WTC11 (cell line): ENCODE measurements at regions not wholly inside any gene's neighbourhood (a gene's known extent, or its start where the extent isn't known, plus 50 kb on each side); places are given as distances from the start of the nearest gene placed in this dataset.

ENCODE experiments used
- ATAC-seq: fragments of 200-7000 bp; cut with Tn5 transposase; 2 replicates; pipeline ENCODE4 v1.10.0; 2021; ENCODE audit warnings: mild to moderate bottlenecking, moderate library complexity
- CTCF ChIA-PET: fragments of 300-600 bp; sonication (Branson Sonifier 250); formaldehyde crosslinking; loops from one replicate; lab custom pipeline; 2021; ENCODE audit warnings: antibody characterized with exemption; lab: Charles Lee
- POLR2A ChIA-PET: fragments of 350-600 bp; sonication (Branson Sonifier 250); formaldehyde crosslinking; loops from one replicate; lab custom pipeline; 2021; ENCODE audit warnings: antibody characterized with exemption; lab: Charles Lee
- DNase-seq: peaks from one replicate; pipeline ENCODE4 v3.0.0; 2021; ENCODE audit warnings: low spot score
- H3K27ac Mint-ChIP-seq: 2 replicates; pipeline ENCODE4 v1.8.0; 2021; ENCODE audit warnings: mixed read lengths
- H3K27me3 Mint-ChIP-seq: 2 replicates; pipeline ENCODE4 v1.8.0; 2021; ENCODE audit warnings: low read depth, mild to moderate bottlenecking, moderate library complexity, mixed read lengths
- H3K36me3 Mint-ChIP-seq: 2 replicates; pipeline ENCODE4 v1.8.0; 2021; ENCODE audit warnings: mixed read lengths
- H3K4me1 Mint-ChIP-seq: 2 replicates; pipeline ENCODE4 v1.8.0; 2022; ENCODE audit warnings: mixed read lengths
- H3K4me3 Mint-ChIP-seq: 2 replicates; pipeline ENCODE4 v1.8.0; 2021; ENCODE audit warnings: mild to moderate bottlenecking, moderate library complexity, mixed read lengths
- H3K9me3 Mint-ChIP-seq: 2 replicates; pipeline ENCODE4 v1.8.0; 2021; ENCODE audit warnings: mixed read lengths
- CDX4 ChIP-seq: fragments of 250-450 bp; sonication (Bioruptor Pico); IDR thresholded peaks from 2 replicates; pipeline ENCODE4 v1.9.0; 2021; ENCODE audit warnings: moderate library complexity, mild to moderate bottlenecking, inconsistent platforms, borderline replicate concordance
- CTCF ChIP-seq: fragments of 200-600 bp; IDR thresholded peaks from 2 replicates; pipeline ENCODE4 v1.8.0; 2022; ENCODE audit warnings: antibody characterized with exemption
- E2F1 ChIP-seq: sonication (generic); formaldehyde crosslinking; IDR thresholded peaks from 2 replicates; pipeline ENCODE4 v1.8.0; 2022; ENCODE audit warnings: mild to moderate bottlenecking, missing genetic modification reagents
- E2F4 ChIP-seq: sonication (generic); formaldehyde crosslinking; IDR thresholded peaks from 2 replicates; pipeline ENCODE4 v1.8.1; 2022; ENCODE audit warnings: low read depth, mild to moderate bottlenecking, moderate library complexity, missing genetic modification reagents, borderline replicate concordance
- ERG ChIP-seq: fragments of 250-450 bp; sonication (Bioruptor Pico); IDR thresholded peaks from 2 replicates; pipeline ENCODE4 v1.8.0; 2021; ENCODE audit warnings: mild to moderate bottlenecking
- FOXK1 ChIP-seq: sonication (generic); formaldehyde crosslinking; IDR thresholded peaks from 2 replicates; pipeline ENCODE4 v1.8.0; 2022; ENCODE audit warnings: mild to moderate bottlenecking, moderate library complexity, missing genetic modification reagents
- HMGXB4 ChIP-seq: sonication (generic); formaldehyde crosslinking; IDR thresholded peaks from 2 replicates; pipeline ENCODE4 v1.8.1; 2023; ENCODE audit warnings: mild to moderate bottlenecking, moderate library complexity, missing genetic modification reagents
- IRF1 ChIP-seq: sonication (generic); formaldehyde crosslinking; IDR thresholded peaks from 2 replicates; pipeline ENCODE4 v1.8.0; 2023; ENCODE audit warnings: missing genetic modification reagents
- NFATC4 ChIP-seq: fragments of 250-450 bp; sonication (Bioruptor Pico); IDR thresholded peaks from 2 replicates; pipeline ENCODE4 v1.9.0; 2021; ENCODE audit warnings: mild to moderate bottlenecking
- NFYB ChIP-seq: sonication (generic); formaldehyde crosslinking; conservative IDR thresholded peaks from 2 replicates; pipeline ENCODE4 v1.8.0; 2022; ENCODE audit warnings: low read depth, missing genetic modification reagents
- PREB ChIP-seq: sonication (generic); formaldehyde crosslinking; IDR thresholded peaks from 2 replicates; pipeline ENCODE4 v1.8.1; 2022; ENCODE audit warnings: mild to moderate bottlenecking, missing genetic modification reagents, moderate library complexity, borderline replicate concordance
- RELA ChIP-seq: sonication (generic); formaldehyde crosslinking; IDR thresholded peaks from 2 replicates; pipeline ENCODE4 v1.8.1; 2022; ENCODE audit warnings: missing genetic modification reagents, mild to moderate bottlenecking, borderline replicate concordance
- USF2 ChIP-seq: sonication (generic); formaldehyde crosslinking; IDR thresholded peaks from 2 replicates; pipeline ENCODE4 v1.8.1; 2023; ENCODE audit warnings: mild to moderate bottlenecking, missing genetic modification reagents, moderate library complexity
- ZNF396 ChIP-seq: fragments of 250-450 bp; sonication (Bioruptor Pico); IDR thresholded peaks from 2 replicates; pipeline ENCODE4 v1.8.0; 2021; ENCODE audit warnings: mild to moderate bottlenecking, moderate library complexity, borderline replicate concordance
- ZNF416 ChIP-seq: fragments of 250-450 bp; sonication (Bioruptor Pico); IDR thresholded peaks from 2 replicates; pipeline ENCODE4 v1.9.0; 2021; ENCODE audit warnings: mild to moderate bottlenecking, inconsistent platforms
- ZSCAN18 ChIP-seq: fragments of 250-450 bp; sonication (Bioruptor Pico); IDR thresholded peaks from 2 replicates; pipeline ENCODE4 v2.1.2; 2022; ENCODE audit warnings: mild to moderate bottlenecking, moderate library complexity

GRCh38 chr16:63462316-63462715 is 1426.1 kb upstream of the CDH8 start (continued):
- TF ChIP-seq E2F4 = no peak
- TF ChIP-seq CDX4 (CRISPR knock-in tag) = no peak
- no peak for TF ChIP-seq FOXK1 (CRISPR knock-in tag)
- no peak for TF ChIP-seq PREB (CRISPR knock-in tag)
- no peak for TF ChIP-seq IRF1 (CRISPR knock-in tag)
- TF ChIP-seq RELA (CRISPR knock-in tag) = no peak
- no peak for TF ChIP-seq ZNF416 (CRISPR knock-in tag)
- TF ChIP-seq ZSCAN18 (CRISPR knock-in tag) = no peak
- TF ChIP-seq ERG (CRISPR knock-in tag) = no peak
- no peak for TF ChIP-seq NFATC4 (CRISPR knock-in tag)
- no peak for TF ChIP-seq HMGXB4
- TF ChIP-seq NFYB = no peak
- TF ChIP-seq USF2 (CRISPR knock-in tag) = no peak
- TF ChIP-seq ZNF396 (CRISPR knock-in tag) = no peak

GRCh38 chr16:63461248-63461841 is 1425.1 kb upstream of the CDH8 start:
- DNase-seq (peak; percentile 28), ATAC-seq (peak; percentile 77)
- H3K4me1 Mint-ChIP-seq = peaks cover 9% of the 10 kb centered on the region
- H3K27me3 Mint-ChIP-seq = no peaks in the 10 kb centered on the region
- POLR2A ChIA-PET = no interaction called here
- no peaks in the 10 kb centered on the region for H3K9me3 Mint-ChIP-seq
- CTCF ChIA-PET = interaction anchor here (0.7 to 2.9 kb wide), 14 partner anchors 8 to 626 kb away, joined by 3 to 33 read pairs (median 4); no protein-coding TSS in a partner anchor
- H3K4me3 Mint-ChIP-seq = no peak overlapping the region
- H3K36me3 Mint-ChIP-seq = no peaks in the 10 kb centered on the region
- TF ChIP-seq E2F1 (no peak), CTCF (0 out of 2 replicates have a peak, but pooled peaks have one; percentile 19)
- H3K27ac Mint-ChIP-seq = no peak overlapping the region
